ENCODE measurements at regions not wholly inside any gene's neighbourhood (a gene's known extent, or its start where the extent isn't known, plus 50 kb on each side); places are given as distances from the start of the nearest gene placed in this dataset.
A peak's percentile ranks its signal among the peaks of the same experiment; 100 is the strongest.

- CTCF ChIA-PET (ENCODE audit: low intra/inter-chr PET ratio): no interaction called here
Observed at GRCh38 chr11:105507496-105508254, 102.2 kb upstream of the GRIA4 start.

More at GRCh38 chr11:105507496-105508254, 102.2 kb upstream of the GRIA4 start:
- Histone ChIP-seq H2AFZ (ENCODE audit: low read depth, low read length) (no peak overlapping the region), H4K20me1 (replicated peaks; ENCODE audit: control insufficient read depth, insufficient read depth, low read length) (no peaks in the 10 kb centered on the region), H3K9ac (ENCODE audit: insufficient read depth in 1 of 2, low read depth in 2 of 2, low read length in 2 of 2) (no peak overlapping the region), H3K9me1 (ENCODE audit: control insufficient read depth, insufficient read depth, low read length) (no peaks in the 10 kb centered on the region), H3K27ac (ENCODE audit: extremely low read depth, low read depth, low read length) (no peak overlapping the region), H3K36me3 (ENCODE audit: control insufficient read depth, insufficient read depth, low read length) (no peaks in the 10 kb centered on the region; the same call in 2 of the 3 replicates), H3K4me3 (no peak overlapping the region), H3K4me1 (replicated peaks in 1 of 2; ENCODE audit: control insufficient read depth in 2 of 2, insufficient read depth in 2 of 2, low read length in 2 of 2) (no peaks in the 10 kb centered on the region), H3K4me2 (ENCODE audit: insufficient read depth, low read length) (no peak overlapping the region), H3K27me3 (ENCODE audit: control insufficient read depth in 2 of 2, insufficient read depth in 2 of 2, low read length in 2 of 2) (no peaks in the 10 kb centered on the region), H3K9me3 (replicated peaks; ENCODE audit: control insufficient read depth, insufficient read depth, low read depth, low read length) (no peaks in the 10 kb centered on the region), H3K79me2 (ENCODE audit: control insufficient read depth, insufficient read depth, low read length) (peaks cover 47% of the 10 kb centered on the region)
- in situ Hi-C loops (cut with MboI) (no loop called here), intact Hi-C loops (cut with micrococcal nuclease) (no loop called here)
- TF ChIP-seq XRCC5 (IDR thresholded peaks at IDR 0.05; ENCODE audit: low read depth, low read length) (no peak), RCOR1 (IDR thresholded peaks at IDR 0.05; ENCODE audit: borderline replicate concordance in 1 of 2, low read depth in 2 of 2, low read length in 2 of 2) (no peak), HMGN3 (IDR thresholded peaks at IDR 0.05; ENCODE audit: borderline replicate concordance, extremely low read depth, insufficient read length, low read depth, low read length) (no peak), PBX2 (CRISPR knock-in tag; IDR thresholded peaks at IDR 0.05; ENCODE audit: low read depth) (no peak), PBX2 (tag; conservative IDR thresholded peaks at IDR 0.05; ENCODE audit: low read depth) (peak; percentile 78), PKNOX1 (IDR thresholded peaks at IDR 0.05) (peak; percentile 81), MEIS2 (IDR thresholded peaks at IDR 0.05; ENCODE audit: partially characterized antibody) (peak; percentile 69)
- 83% methylated on average over 5 of the region's 5 CpGs for WGBS (ENCODE audit: insufficient coverage, low coverage, missing lambda C conversion rate)
- DNase-seq (ENCODE audit: extremely low read depth in 1 of 4, low spot score in 3 of 4) (no peak), ATAC-seq (no peak), FAIRE-seq (no peak)
- BruUV-seq (replicated peaks): no TSS peak
- POLR2A ChIA-PET: no interaction called here
